ENCODE measurements at regions not wholly inside any gene's neighbourhood (a gene's known extent, or its start where the extent isn't known, plus 50 kb on each side); places are given as distances from the start of the nearest gene placed in this dataset.
A peak's percentile ranks its signal among the peaks of the same experiment; 100 is the strongest.
"Not testable (repeated sequence)": the region's sequence is repeated elsewhere in the genome, so short reads cannot be mapped to it uniquely, and the experiment has no call there.

GRCh38 chr10:33032654-33033151 is 74.7 kb upstream of the ITGB1 start:
- DNase-seq: no peak

- no peak for DNase-seq
Measured at GRCh38 chr10:33031815-33032653, 74.0 kb upstream of the ITGB1 start.

- no peak for DNase-seq
Measured at GRCh38 chr10:33031171-33031570, 73.1 kb upstream of the ITGB1 start.

- DNase-seq: not testable (repeated sequence)
Measured at GRCh38 chr10:33028515-33028914, 70.5 kb upstream of the ITGB1 start.

- DNase-seq: no peak
Measured at GRCh38 chr10:33027088-33027487, 69.1 kb upstream of the ITGB1 start.

- DNase-seq: no peak
Measured at GRCh38 chr10:33026422-33026821, 68.4 kb upstream of the ITGB1 start.

- DNase-seq: no peak
Measured at GRCh38 chr10:33025910-33026309, 67.9 kb upstream of the ITGB1 start.

- no peak for DNase-seq
Measured at GRCh38 chr10:33025039-33025438, 67.0 kb upstream of the ITGB1 start.

- no peak for DNase-seq
Measured at GRCh38 chr10:33022691-33023090, 64.7 kb upstream of the ITGB1 start.

- no peak for DNase-seq
Measured at GRCh38 chr10:33022090-33022489, 64.1 kb upstream of the ITGB1 start.

- DNase-seq: no peak
Measured at GRCh38 chr10:33016988-33017387, 59.0 kb upstream of the ITGB1 start.

- DNase-seq: no peak
Measured at GRCh38 chr10:33015761-33016547, 57.9 kb upstream of the ITGB1 start.

GRCh38 chr10:33013331-33013730 is 55.3 kb upstream of the ITGB1 start:
- DNase-seq: not testable (repeated sequence)

GRCh38 chr10:33012306-33012705 is 54.3 kb upstream of the ITGB1 start:
- DNase-seq: no peak

- DNase-seq: no peak
Measured at GRCh38 chr10:33010132-33011037, 52.4 kb upstream of the ITGB1 start.

- no peak for DNase-seq
Measured at GRCh38 chr10:33009244-33010131, 51.5 kb upstream of the ITGB1 start.

GRCh38 chr10:33008499-33009243 is 50.6 kb upstream of the ITGB1 start:
- peak; percentile 51 for DNase-seq

GRCh38 chr10:33007731-33008381 is 49.8 kb upstream of the ITGB1 start:
- not testable (repeated sequence) for DNase-seq
